COR-L47 (cell line): ENCODE measurements at regions not wholly inside any gene's neighbourhood (a gene's known extent, or its start where the extent isn't known, plus 50 kb on each side); places are given as distances from the start of the nearest gene placed in this dataset.

Experiments used
- DNase-seq: peaks from one replicate; lab custom pipeline; 2025; lab: John Stamatoyannopoulos, UW

- DNase-seq: no peak
These were observed 95.2 kb downstream of the PDGFA start for GRCh38 chr7:424301-424935.

GRCh38 chr7:424961-425793, 94.5 kb downstream of the PDGFA start:
- DNase-seq: no peak

- no peak for DNase-seq
These were observed 93.9 kb downstream of the PDGFA start for GRCh38 chr7:425794-426188.

- no peak for DNase-seq
These were observed 93.1 kb downstream of the PDGFA start for GRCh38 chr7:426510-426909.

- no peak for DNase-seq
These were observed 92.0 kb downstream of the PDGFA start for GRCh38 chr7:427506-428103.

GRCh38 chr7:428387-428786, 91.3 kb downstream of the PDGFA start:
- no peak for DNase-seq

- DNase-seq: no peak
These were observed 90.5 kb downstream of the PDGFA start for GRCh38 chr7:428927-429827.

- no peak for DNase-seq
These were observed 89.8 kb downstream of the PDGFA start for GRCh38 chr7:429828-430180.

- DNase-seq: no peak
These were observed 88.6 kb downstream of the PDGFA start for GRCh38 chr7:431041-431440.

- no peak for DNase-seq
These were observed 88.0 kb downstream of the PDGFA start for GRCh38 chr7:431658-432111.

- no peak for DNase-seq
These were observed 87.4 kb downstream of the PDGFA start for GRCh38 chr7:432256-432655.

GRCh38 chr7:432933-433332, 86.7 kb downstream of the PDGFA start:
- DNase-seq: no peak

- no peak for DNase-seq
These were observed 86.1 kb downstream of the PDGFA start for GRCh38 chr7:433558-433957.

GRCh38 chr7:434891-435629, 84.6 kb downstream of the PDGFA start:
- no peak for DNase-seq

GRCh38 chr7:435630-436366, 83.8 kb downstream of the PDGFA start:
- no peak for DNase-seq

GRCh38 chr7:436367-437128, 83.1 kb downstream of the PDGFA start:
- DNase-seq: no peak

GRCh38 chr7:437329-438251, 82.1 kb downstream of the PDGFA start:
- no peak for DNase-seq

- DNase-seq: no peak
These were observed 81.3 kb downstream of the PDGFA start for GRCh38 chr7:438361-438760.

GRCh38 chr7:438916-439315, 80.7 kb downstream of the PDGFA start:
- DNase-seq: no peak
